ENCODE measurements at regions not wholly inside any gene's neighbourhood (a gene's known extent, or its start where the extent isn't known, plus 50 kb on each side); places are given as distances from the start of the nearest gene placed in this dataset.

- no peak for DNase-seq (ENCODE audit: low read depth)
- H3K4me3 ChIP-seq (ENCODE audit: low read depth, low read length), result no peak overlapping the region
- no peak for TF ChIP-seq CTCF (conservative IDR thresholded peaks at IDR 0.05; ENCODE audit: low read depth, low read length)
These were observed 93.9 kb downstream of the C11orf91 start for GRCh38 chr11:33606762-33607161.

GRCh38 chr11:33605703-33606102 is 94.9 kb downstream of the C11orf91 start:
- no peak for DNase-seq (ENCODE audit: low read depth)
- no peak for TF ChIP-seq CTCF (conservative IDR thresholded peaks at IDR 0.05; ENCODE audit: low read depth, low read length)
- H3K4me3 ChIP-seq (ENCODE audit: low read depth, low read length), result no peak overlapping the region

GRCh38 chr11:33598426-33599069 is 102.1 kb downstream of the C11orf91 start:
- no peak for TF ChIP-seq CTCF (conservative IDR thresholded peaks at IDR 0.05; ENCODE audit: low read depth, low read length)
- no peak overlapping the region for H3K4me3 ChIP-seq (ENCODE audit: low read depth, low read length)
- no peak for DNase-seq (ENCODE audit: low read depth)

- H3K4me3 ChIP-seq (ENCODE audit: low read depth, low read length), result no peak overlapping the region
- no peak for DNase-seq (ENCODE audit: low read depth)
- no peak for TF ChIP-seq CTCF (conservative IDR thresholded peaks at IDR 0.05; ENCODE audit: low read depth, low read length)
These were observed 106.4 kb downstream of the C11orf91 start for GRCh38 chr11:33594188-33594587.

- H3K4me3 ChIP-seq (ENCODE audit: low read depth, low read length), result no peak overlapping the region
- no peak for TF ChIP-seq CTCF (conservative IDR thresholded peaks at IDR 0.05; ENCODE audit: low read depth, low read length)
These were observed 110.2 kb downstream of the C11orf91 start for GRCh38 chr11:33590441-33590840.

GRCh38 chr11:33588056-33588455 is 112.6 kb downstream of the C11orf91 start:
- DNase-seq (ENCODE audit: low read depth), result no peak
- no peak for TF ChIP-seq CTCF (conservative IDR thresholded peaks at IDR 0.05; ENCODE audit: low read depth, low read length)
- H3K4me3 ChIP-seq (ENCODE audit: low read depth, low read length), result no peak overlapping the region

More at GRCh38 chr11:33590441-33590840, 110.2 kb downstream of the C11orf91 start:
- no peak for DNase-seq (ENCODE audit: low read depth)

GRCh38 chr11:33585586-33586209 is 114.9 kb downstream of the C11orf91 start:
- DNase-seq (ENCODE audit: low read depth), result no peak

More at GRCh38 chr11:33585586-33586209, 114.9 kb downstream of the C11orf91 start:
- H3K4me3 ChIP-seq (ENCODE audit: low read depth, low read length), result no peak overlapping the region
- no peak for TF ChIP-seq CTCF (conservative IDR thresholded peaks at IDR 0.05; ENCODE audit: low read depth, low read length)
